OCI-LY1 (cell line): ENCODE measurements at regions not wholly inside any gene's neighbourhood (a gene's known extent, or its start where the extent isn't known, plus 50 kb on each side); places are given as distances from the start of the nearest gene placed in this dataset.

Experiments
- EZH2 ChIP-seq: fragments of 200-600 bp; sonication (generic), shearing (Covaris generic); IDR thresholded peaks from 2 replicates; pipeline ENCODE4 v1.8.0; 2017; ENCODE audit warnings: borderline replicate concordance, mixed run types, mild to moderate bottlenecking, antibody characterized with exemption, low read length, moderate library complexity, mixed read lengths
- TF ChIP-seq, protein P1 (sequence below): fragments of 200-600 bp; sonication (generic), shearing (Covaris generic); IDR thresholded peaks from 2 replicates; pipeline ENCODE4 v1.5.1; 2017; ENCODE audit warnings: mild to moderate bottlenecking, antibody characterized with exemption, low read length, moderate library complexity, mixed read lengths

DNA sequence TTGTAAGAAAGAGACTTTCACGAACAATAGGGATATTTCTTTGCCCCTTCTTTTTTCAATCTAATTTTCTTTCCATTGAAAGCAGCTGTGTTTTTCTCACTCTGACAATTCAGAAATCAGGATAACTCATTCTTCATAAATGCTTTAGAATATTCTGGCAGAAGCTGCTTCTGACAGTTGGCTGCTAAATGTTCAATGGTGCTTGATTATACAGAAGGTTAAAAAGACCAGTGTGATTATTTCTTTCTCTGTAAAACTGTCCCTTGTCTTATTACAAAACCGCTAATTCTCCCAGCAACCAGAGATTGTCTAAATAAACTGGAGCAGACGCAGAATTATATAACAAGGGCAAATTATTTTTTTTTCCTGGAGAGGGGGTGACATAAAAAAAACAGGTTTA, 394.4 kb downstream of the SPRY2 start:
- TF ChIP-seq, protein P1, sequence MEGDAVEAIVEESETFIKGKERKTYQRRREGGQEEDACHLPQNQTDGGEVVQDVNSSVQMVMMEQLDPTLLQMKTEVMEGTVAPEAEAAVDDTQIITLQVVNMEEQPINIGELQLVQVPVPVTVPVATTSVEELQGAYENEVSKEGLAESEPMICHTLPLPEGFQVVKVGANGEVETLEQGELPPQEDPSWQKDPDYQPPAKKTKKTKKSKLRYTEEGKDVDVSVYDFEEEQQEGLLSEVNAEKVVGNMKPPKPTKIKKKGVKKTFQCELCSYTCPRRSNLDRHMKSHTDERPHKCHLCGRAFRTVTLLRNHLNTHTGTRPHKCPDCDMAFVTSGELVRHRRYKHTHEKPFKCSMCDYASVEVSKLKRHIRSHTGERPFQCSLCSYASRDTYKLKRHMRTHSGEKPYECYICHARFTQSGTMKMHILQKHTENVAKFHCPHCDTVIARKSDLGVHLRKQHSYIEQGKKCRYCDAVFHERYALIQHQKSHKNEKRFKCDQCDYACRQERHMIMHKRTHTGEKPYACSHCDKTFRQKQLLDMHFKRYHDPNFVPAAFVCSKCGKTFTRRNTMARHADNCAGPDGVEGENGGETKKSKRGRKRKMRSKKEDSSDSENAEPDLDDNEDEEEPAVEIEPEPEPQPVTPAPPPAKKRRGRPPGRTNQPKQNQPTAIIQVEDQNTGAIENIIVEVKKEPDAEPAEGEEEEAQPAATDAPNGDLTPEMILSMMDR = no peak
- no peak for TF ChIP-seq EZH2
